B cell (primary cell): ENCODE measurements at regions not wholly inside any gene's neighbourhood (a gene's known extent, or its start where the extent isn't known, plus 50 kb on each side); places are given as distances from the start of the nearest gene placed in this dataset.

ENCODE experiments used
- ATAC-seq: fragments of 200-7000 bp; cut with Tn5 transposase; one replicate; pipeline ENCODE4 v1.10.0; 2021; ENCODE audit warnings: low read depth, mild to moderate bottlenecking, moderate number of reproducible peaks, moderate library complexity
- CTCF ChIA-PET: fragments of 350-600 bp; sonication (Branson Sonifier 250); formaldehyde crosslinking; loops from one replicate; lab custom pipeline; 2021; ENCODE audit warnings: antibody characterized with exemption, inconsistent platforms; lab: Charles Lee
- POLR2A ChIA-PET: fragments of 350-600 bp; sonication (Branson Sonifier 250); formaldehyde crosslinking; loops from one replicate; lab custom pipeline; 2021; ENCODE audit warnings: antibody characterized with exemption; lab: Charles Lee
- DNase-seq: peaks from one replicate; pipeline ENCODE4 v3.0.0; 2013
- H2AFZ ChIP-seq: 2 replicates; pipeline ENCODE4 v1.6.1; 2012; ENCODE audit warnings: mild to moderate bottlenecking, low read depth, low read length; ENCODE audit not compliant: insufficient read depth, poor library complexity, severe bottlenecking
- H3K27ac ChIP-seq, 2 donors: 1 replicate in 1 of 2; 2 replicates in 1 of 2; pipeline ENCODE4 v1.5.1; 2012 to 2013; ENCODE audit warnings: low read length in 2 of 2, mild to moderate bottlenecking in 2 of 2, moderate library complexity in 1 of 2
- H3K27me3 ChIP-seq, 4 experiments: fragments of 200-600 bp in 1 of 4; sonication (generic) in 1 of 4; replicated peaks in 1 of 4; 1 replicate in 2 of 4; 2 replicates in 2 of 4; pipeline versions ENCODE4 v1.6.1 to v1.7.0; 2013 to 2016; ENCODE audit warnings: low read length in 3 of 4, mild to moderate bottlenecking in 2 of 4, mixed read lengths in 1 of 4, moderate library complexity in 1 of 4; ENCODE audit not compliant: insufficient read depth in 4 of 4, control insufficient read depth in 3 of 4; ENCODE audit errors: control extremely low read depth in 1 of 4
- H3K36me3 ChIP-seq, 2 experiments: replicated peaks in 1 of 2; 1 replicate in 1 of 2; 2 replicates in 1 of 2; pipeline versions ENCODE4 v1.6.1 to v1.7.1; 2013; ENCODE audit warnings: low read length in 1 of 2; ENCODE audit not compliant: insufficient read depth in 2 of 2, control insufficient read depth in 1 of 2; ENCODE audit errors: control extremely low read depth in 1 of 2, extremely low read depth in 1 of 2
- H3K4me1 ChIP-seq, 2 donors: fragments of 200-600 bp in 1 of 2; sonication (generic) in 1 of 2; 1 replicate in 1 of 2; 2 replicates in 1 of 2; pipeline versions ENCODE4 v1.5.1 to v1.6.1; 2013 to 2017; ENCODE audit warnings: low read length in 2 of 2; ENCODE audit not compliant: control insufficient read depth in 2 of 2, insufficient read depth in 2 of 2
- H3K4me2 ChIP-seq: replicated peaks from 2 replicates; pipeline ENCODE3; 2012; ENCODE audit warnings: mild to moderate bottlenecking, low read depth, low read length; ENCODE audit not compliant: poor library complexity, severe bottlenecking
- H3K4me3 ChIP-seq, 5 experiments: fragments of 200-600 bp in 1 of 5; sonication (generic) in 1 of 5; 1 replicate in 3 of 5; 2 replicates in 2 of 5; pipeline versions ENCODE4 v1.5.1 to v1.7.0; 2011 to 2016; ENCODE audit warnings: low read length in 4 of 5, mild to moderate bottlenecking in 4 of 5, low read depth in 2 of 5, control low read depth in 1 of 5, moderate library complexity in 1 of 5; ENCODE audit not compliant: insufficient read depth in 1 of 5; ENCODE audit errors: control extremely low read depth in 1 of 5, extremely low read depth in 1 of 5
- H3K79me2 ChIP-seq: fragments of 200-600 bp; sonication (generic); one replicate; pipeline ENCODE4 v1.6.0; 2016; ENCODE audit warnings: low read length; ENCODE audit not compliant: control insufficient read depth, insufficient read depth
- H3K9ac ChIP-seq: fragments of 200-600 bp; sonication (generic); 2 replicates; pipeline ENCODE4 v1.6.1; 2017; ENCODE audit warnings: mild to moderate bottlenecking, low read length, moderate library complexity
- H3K9me3 ChIP-seq, 3 donors: one replicate each; pipeline versions ENCODE4 v1.6.1 to v1.7.1; 2013; ENCODE audit warnings: low read length in 2 of 3; ENCODE audit not compliant: control insufficient read depth in 2 of 3, insufficient read depth in 1 of 3; ENCODE audit errors: control extremely low read depth in 1 of 3
- H4K20me1 ChIP-seq: 2 replicates; pipeline ENCODE4 v1.6.0; 2012; ENCODE audit warnings: mild to moderate bottlenecking, low read length; ENCODE audit not compliant: insufficient read depth, control insufficient read depth, poor library complexity, severe bottlenecking
- H3K27ac Mint-ChIP-seq: one replicate; pipeline ENCODE4 v1.8.0; 2021; ENCODE audit warnings: mixed read lengths
- H3K27me3 Mint-ChIP-seq: one replicate; pipeline ENCODE4 v1.8.0; 2021; ENCODE audit warnings: mixed read lengths
- H3K4me1 Mint-ChIP-seq: one replicate; pipeline ENCODE4 v1.8.0; 2021; ENCODE audit warnings: mixed read lengths
- H3K4me3 Mint-ChIP-seq: one replicate; pipeline ENCODE4 v1.8.0; 2021; ENCODE audit warnings: mixed read lengths
- H3K9me3 Mint-ChIP-seq: one replicate; pipeline ENCODE4 v1.8.0; 2022; ENCODE audit warnings: mixed read lengths; ENCODE audit not compliant: insufficient read depth
- EZH2 ChIP-seq: IDR thresholded peaks from 2 replicates; pipeline ENCODE4 v1.6.1; 2012; ENCODE audit warnings: borderline replicate concordance, low read depth, mild to moderate bottlenecking, moderate library complexity, low read length; ENCODE audit not compliant: insufficient read depth, poor library complexity, severe bottlenecking
- WGBS: methylation state at CpG from one replicate; pipeline ENCODE4 v1.1.5; 2013; ENCODE audit warnings: missing lambda C conversion rate; ENCODE audit not compliant: insufficient coverage; 5-methylcytosine and 5-hydroxymethylcytosine counted together
- intact Hi-C: fragments of 100-400 bp; cut with micrococcal nuclease; formaldehyde crosslinking; loops from one replicate; pipeline ENCODE4 v1.10.0; 2022
- TF ChIP-seq, protein P1 (sequence below): fragments of 200-600 bp; IDR thresholded peaks from one replicate; pipeline ENCODE4 v1.8.0; 2022; ENCODE audit warnings: antibody characterized with exemption, mild to moderate bottlenecking

DNA sequence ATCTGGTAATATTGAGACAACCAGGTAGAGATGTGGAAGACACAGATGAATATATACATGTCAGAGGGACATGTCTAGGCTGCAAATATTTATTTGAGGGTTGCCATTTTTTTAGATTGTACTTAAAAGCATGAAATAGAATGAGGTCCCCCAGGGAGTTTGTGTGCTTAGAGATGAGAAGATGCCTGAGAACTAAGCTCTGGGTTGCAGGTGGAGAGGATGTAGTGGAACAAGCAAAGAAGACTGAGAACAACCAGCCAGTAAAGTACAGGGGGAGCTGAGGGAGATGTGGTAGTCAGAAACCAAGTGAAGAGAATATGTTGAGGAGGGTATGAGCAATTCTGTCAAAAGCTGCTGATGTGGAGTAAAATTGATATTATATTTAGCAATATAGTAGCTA, 95.6 kb upstream of the UNC5C start:
- no peaks in the 10 kb centered on the region for H3K4me1 ChIP-seq
- Mint-ChIP-seq H3K27ac (no peak overlapping the region), H3K27me3 (no peaks in the 10 kb centered on the region), H3K9me3 (no peaks in the 10 kb centered on the region), H3K4me1 (no peaks in the 10 kb centered on the region), H3K4me3 (no peak overlapping the region)
- intact Hi-C loops: no loop called here
- H3K9ac ChIP-seq: no peak overlapping the region
- H3K4me2 ChIP-seq: no peak overlapping the region
- H3K4me3 ChIP-seq: no peak overlapping the region
- H4K20me1 ChIP-seq: no peaks in the 10 kb centered on the region
- no peaks in the 10 kb centered on the region for H3K27me3 ChIP-seq
- H3K79me2 ChIP-seq: no peaks in the 10 kb centered on the region
- DNase-seq: no peak
- H3K36me3 ChIP-seq: no peaks in the 10 kb centered on the region
- TF ChIP-seq EZH2: no peak
- TF ChIP-seq, protein P1, sequence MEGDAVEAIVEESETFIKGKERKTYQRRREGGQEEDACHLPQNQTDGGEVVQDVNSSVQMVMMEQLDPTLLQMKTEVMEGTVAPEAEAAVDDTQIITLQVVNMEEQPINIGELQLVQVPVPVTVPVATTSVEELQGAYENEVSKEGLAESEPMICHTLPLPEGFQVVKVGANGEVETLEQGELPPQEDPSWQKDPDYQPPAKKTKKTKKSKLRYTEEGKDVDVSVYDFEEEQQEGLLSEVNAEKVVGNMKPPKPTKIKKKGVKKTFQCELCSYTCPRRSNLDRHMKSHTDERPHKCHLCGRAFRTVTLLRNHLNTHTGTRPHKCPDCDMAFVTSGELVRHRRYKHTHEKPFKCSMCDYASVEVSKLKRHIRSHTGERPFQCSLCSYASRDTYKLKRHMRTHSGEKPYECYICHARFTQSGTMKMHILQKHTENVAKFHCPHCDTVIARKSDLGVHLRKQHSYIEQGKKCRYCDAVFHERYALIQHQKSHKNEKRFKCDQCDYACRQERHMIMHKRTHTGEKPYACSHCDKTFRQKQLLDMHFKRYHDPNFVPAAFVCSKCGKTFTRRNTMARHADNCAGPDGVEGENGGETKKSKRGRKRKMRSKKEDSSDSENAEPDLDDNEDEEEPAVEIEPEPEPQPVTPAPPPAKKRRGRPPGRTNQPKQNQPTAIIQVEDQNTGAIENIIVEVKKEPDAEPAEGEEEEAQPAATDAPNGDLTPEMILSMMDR: no peak
- no peak overlapping the region for H2AFZ ChIP-seq
- CTCF ChIA-PET: no interaction called here
- POLR2A ChIA-PET: no interaction called here
- ATAC-seq: no peak
- H3K27ac ChIP-seq: no peak overlapping the region
- H3K9me3 ChIP-seq: no peaks in the 10 kb centered on the region

DNA sequence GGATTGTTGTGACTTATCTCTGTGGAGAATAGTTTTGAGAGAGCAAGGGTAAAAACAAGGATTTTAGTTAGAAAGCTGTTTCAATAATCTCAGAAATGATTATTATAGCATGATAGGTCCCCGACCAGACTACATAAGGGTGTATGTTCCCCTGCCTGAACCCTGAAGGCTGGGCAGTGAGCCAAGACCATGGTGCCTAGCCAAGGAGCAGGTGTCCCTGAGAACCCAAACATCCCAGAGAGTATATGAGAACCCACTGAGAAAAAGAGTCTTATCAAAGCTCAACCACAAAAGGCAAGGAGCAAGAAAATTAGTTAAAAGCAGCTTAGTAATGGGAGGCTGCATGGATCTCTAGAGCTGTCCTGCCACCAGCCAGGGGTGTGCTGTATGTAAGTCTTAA, 94.9 kb upstream of the UNC5C start:
- no peaks in the 10 kb centered on the region for H3K79me2 ChIP-seq
- ChIA-PET POLR2A (no interaction called here), CTCF (no interaction called here)
- no CpG with 5 or more reads among the region's 1 CpG for WGBS
- no peak for ATAC-seq
- no peaks in the 10 kb centered on the region for H3K36me3 ChIP-seq
- no peaks in the 10 kb centered on the region for H4K20me1 ChIP-seq
- TF ChIP-seq, protein P1: no peak
- TF ChIP-seq EZH2: no peak
- DNase-seq: no peak
- H3K4me2 ChIP-seq: no peak overlapping the region
- H3K4me1 ChIP-seq: no peaks in the 10 kb centered on the region
- H3K9me3 ChIP-seq: no peaks in the 10 kb centered on the region
- H3K27ac ChIP-seq: no peak overlapping the region
- Mint-ChIP-seq H3K4me1 (no peaks in the 10 kb centered on the region), H3K4me3 (no peak overlapping the region), H3K9me3 (no peaks in the 10 kb centered on the region), H3K27ac (no peak overlapping the region), H3K27me3 (no peaks in the 10 kb centered on the region)
- H3K27me3 ChIP-seq: no peaks in the 10 kb centered on the region
- intact Hi-C loops: no loop called here
- H3K4me3 ChIP-seq: no peak overlapping the region
- H3K9ac ChIP-seq: no peak overlapping the region
- no peak overlapping the region for H2AFZ ChIP-seq
